ENCODE measurements at regions not wholly inside any gene's neighbourhood (a gene's known extent, or its start where the extent isn't known, plus 50 kb on each side); places are given as distances from the start of the nearest gene placed in this dataset.

- intact Hi-C loops (cut with DNase I) = no loop called here
- TF ChIP-seq POLR2A (IDR thresholded peaks at IDR 0.05) = no peak
- no peak for TF ChIP-seq CTCF (IDR thresholded peaks at IDR 0.05)
Measured at GRCh38 chr10:47104151-47104605, 192.9 kb downstream of the PTPN20 start.

GRCh38 chr10:47104786-47105385 lies 193.7 kb downstream of the PTPN20 start:
- TF ChIP-seq POLR2A (IDR thresholded peaks at IDR 0.05) (no peak), CTCF (IDR thresholded peaks at IDR 0.05) (no peak)
- DNase-seq = no peak
- no peak overlapping the region for H3K4me3 ChIP-seq
- 49 to 51% methylated on average over 4 of the region's 4 CpGs for WGBS, 2 donors
- no peaks in the 10 kb centered on the region for H3K36me3 ChIP-seq
- intact Hi-C loops (cut with DNase I) = no loop called here
- H3K9me3 ChIP-seq = no peaks in the 10 kb centered on the region
- H3K27ac ChIP-seq = no peak overlapping the region
- H3K27me3 ChIP-seq = no peaks in the 10 kb centered on the region
- H3K4me1 ChIP-seq = no peaks in the 10 kb centered on the region

More at GRCh38 chr10:47104151-47104605, 192.9 kb downstream of the PTPN20 start:
- no peak for DNase-seq
- WGBS, 2 donors = 57 to 91% methylated on average over 1 to 4 of the region's 4 CpGs
- Histone ChIP-seq H3K4me3 (no peak overlapping the region), H3K9me3 (no peaks in the 10 kb centered on the region), H3K27ac (no peak overlapping the region), H3K4me1 (no peaks in the 10 kb centered on the region), H3K27me3 (no peaks in the 10 kb centered on the region), H3K36me3 (no peaks in the 10 kb centered on the region)

DNA sequence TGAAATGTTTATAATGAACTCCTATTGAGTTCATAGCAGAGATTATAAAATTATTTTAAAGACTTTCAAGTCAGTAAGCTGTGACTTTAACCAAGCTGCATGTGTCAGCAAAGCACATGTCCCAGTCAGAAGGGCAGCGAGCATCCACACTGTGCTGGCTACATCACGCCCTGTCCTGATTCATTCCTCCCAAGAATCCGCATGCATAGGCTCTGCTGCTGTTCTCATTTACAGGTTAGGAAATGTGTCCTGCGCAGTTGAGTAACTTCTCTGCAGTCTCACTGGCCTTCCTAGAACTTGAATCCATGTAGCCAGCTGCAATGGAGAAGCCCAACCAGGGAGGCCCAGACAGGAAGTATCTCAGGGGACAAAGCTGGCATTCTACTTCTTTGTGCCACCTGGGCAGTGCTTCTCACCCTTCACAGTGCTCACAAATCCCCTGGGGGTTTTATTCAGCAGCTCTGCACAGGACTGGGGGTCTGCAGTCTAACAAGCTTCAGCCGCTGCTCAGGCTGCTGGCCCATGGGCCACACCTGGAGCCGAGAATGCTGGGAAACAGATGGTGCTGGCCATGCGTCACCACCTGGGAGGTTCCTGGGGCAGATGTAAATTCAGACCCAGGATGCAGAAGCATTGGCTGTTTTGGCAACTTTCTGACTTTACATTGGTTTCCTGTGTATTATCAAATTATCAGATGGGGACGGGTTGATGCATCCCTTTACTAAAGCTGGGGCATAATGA lies 192.8 kb upstream of the GDF10 start:
- Histone ChIP-seq H3K9me3 (no peaks in the 10 kb centered on the region), H3K27me3 (no peaks in the 10 kb centered on the region), H3K36me3 (no peaks in the 10 kb centered on the region), H3K27ac (no peak overlapping the region), H3K4me1 (no peaks in the 10 kb centered on the region), H3K4me3 (no peak overlapping the region)
- no peak for DNase-seq
- intact Hi-C loops (cut with DNase I) = no loop called here
- 86 to 92% methylated on average over 5 to 6 of the region's 8 CpGs for WGBS, 2 donors
- no peak for TF ChIP-seq POLR2A (IDR thresholded peaks at IDR 0.05)
- no peak for TF ChIP-seq CTCF (IDR thresholded peaks at IDR 0.05)

DNA sequence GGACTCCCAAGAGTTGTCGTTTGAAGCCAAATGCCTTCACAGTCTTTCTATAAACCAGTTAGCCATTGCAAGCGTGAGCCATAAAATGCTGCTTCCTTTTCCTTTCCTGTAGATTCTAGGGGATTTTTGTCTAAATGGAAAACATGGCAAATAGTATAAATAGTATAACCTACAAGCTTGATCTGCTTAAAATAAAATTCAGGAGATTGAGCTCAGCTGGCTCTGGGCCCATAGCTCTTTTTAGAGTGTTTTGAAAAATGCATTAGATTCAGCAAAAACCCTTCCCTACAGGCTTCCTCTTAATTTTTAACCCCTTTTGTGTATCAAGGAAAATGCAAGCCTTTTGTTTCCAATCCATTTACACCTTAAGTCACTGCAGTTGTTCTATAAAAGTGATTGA lies 190.1 kb upstream of the GDF10 start:
- H3K4me3 ChIP-seq = no peak overlapping the region
- TF ChIP-seq POLR2A (IDR thresholded peaks at IDR 0.05) (no peak), CTCF (IDR thresholded peaks at IDR 0.05) (no peak)
- H3K36me3 ChIP-seq = no peaks in the 10 kb centered on the region
- H3K4me1 ChIP-seq = no peaks in the 10 kb centered on the region
- no peak overlapping the region for H3K27ac ChIP-seq
- H3K27me3 ChIP-seq = peaks cover 0 to 6% (median 0%) of the 10 kb centered on the region in 4 donors
- intact Hi-C loops (cut with DNase I) = no loop called here
- no peak for DNase-seq
- 67 to 71% methylated on average over 2 of the region's 2 CpGs for WGBS, 2 donors
- no peaks in the 10 kb centered on the region for H3K9me3 ChIP-seq

- 74 to 83% methylated on average over 5 of the region's 5 CpGs for WGBS, 2 donors
- Histone ChIP-seq H3K27me3 (peaks cover 0 to 7% (median 0%) of the 10 kb centered on the region in 4 donors), H3K4me3 (no peak overlapping the region), H3K9me3 (no peaks in the 10 kb centered on the region), H3K36me3 (no peaks in the 10 kb centered on the region), H3K27ac (no peak overlapping the region), H3K4me1 (no peaks in the 10 kb centered on the region)
- no peak for DNase-seq
- TF ChIP-seq POLR2A (IDR thresholded peaks at IDR 0.05) (no peak), CTCF (IDR thresholded peaks at IDR 0.05) (no peak)
- intact Hi-C loops (cut with DNase I) = no loop called here
Measured at GRCh38 chr10:47111329-47111862, 188.6 kb upstream of the GDF10 start.
